ENCODE measurements at regions not wholly inside any gene's neighbourhood (a gene's known extent, or its start where the extent isn't known, plus 50 kb on each side); places are given as distances from the start of the nearest gene placed in this dataset.

DNA sequence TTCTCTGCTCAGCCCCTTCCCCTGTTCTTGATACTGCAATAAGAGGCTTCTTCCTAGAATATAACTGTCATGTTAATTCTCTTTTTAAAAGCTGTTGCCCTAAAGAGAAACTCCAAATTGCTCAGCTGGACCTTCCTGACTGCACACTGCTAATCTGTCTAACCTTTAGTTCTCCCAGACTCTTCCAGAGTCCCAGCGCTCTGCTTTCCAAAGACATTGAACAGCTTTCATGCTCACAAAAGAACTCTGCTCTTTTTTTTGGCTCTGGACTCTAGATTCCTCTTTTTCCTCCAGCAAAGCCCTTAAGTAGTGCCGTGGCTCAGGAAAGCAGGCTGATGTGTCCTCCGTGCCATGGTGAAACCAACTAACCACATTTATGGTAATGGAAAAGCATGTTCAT lies 356.6 kb upstream of the RSPO3 start:
- TF ChIP-seq, protein P1, sequence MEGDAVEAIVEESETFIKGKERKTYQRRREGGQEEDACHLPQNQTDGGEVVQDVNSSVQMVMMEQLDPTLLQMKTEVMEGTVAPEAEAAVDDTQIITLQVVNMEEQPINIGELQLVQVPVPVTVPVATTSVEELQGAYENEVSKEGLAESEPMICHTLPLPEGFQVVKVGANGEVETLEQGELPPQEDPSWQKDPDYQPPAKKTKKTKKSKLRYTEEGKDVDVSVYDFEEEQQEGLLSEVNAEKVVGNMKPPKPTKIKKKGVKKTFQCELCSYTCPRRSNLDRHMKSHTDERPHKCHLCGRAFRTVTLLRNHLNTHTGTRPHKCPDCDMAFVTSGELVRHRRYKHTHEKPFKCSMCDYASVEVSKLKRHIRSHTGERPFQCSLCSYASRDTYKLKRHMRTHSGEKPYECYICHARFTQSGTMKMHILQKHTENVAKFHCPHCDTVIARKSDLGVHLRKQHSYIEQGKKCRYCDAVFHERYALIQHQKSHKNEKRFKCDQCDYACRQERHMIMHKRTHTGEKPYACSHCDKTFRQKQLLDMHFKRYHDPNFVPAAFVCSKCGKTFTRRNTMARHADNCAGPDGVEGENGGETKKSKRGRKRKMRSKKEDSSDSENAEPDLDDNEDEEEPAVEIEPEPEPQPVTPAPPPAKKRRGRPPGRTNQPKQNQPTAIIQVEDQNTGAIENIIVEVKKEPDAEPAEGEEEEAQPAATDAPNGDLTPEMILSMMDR (IDR thresholded peaks at IDR 0.05), result no peak
- TF ChIP-seq POLR2A (IDR thresholded peaks at IDR 0.05), result no peak
